GM03348 (cell line): ENCODE measurements at regions not wholly inside any gene's neighbourhood (a gene's known extent, or its start where the extent isn't known, plus 50 kb on each side); places are given as distances from the start of the nearest gene placed in this dataset.
"Not testable (repeated sequence)": the region's sequence is repeated elsewhere in the genome, so short reads cannot be mapped to it uniquely, and the experiment has no call there.

Experiments
- DNase-seq: peaks from one replicate; pipeline ENCODE4 v3.0.0; 2012; ENCODE audit warnings: low spot score

DNA sequence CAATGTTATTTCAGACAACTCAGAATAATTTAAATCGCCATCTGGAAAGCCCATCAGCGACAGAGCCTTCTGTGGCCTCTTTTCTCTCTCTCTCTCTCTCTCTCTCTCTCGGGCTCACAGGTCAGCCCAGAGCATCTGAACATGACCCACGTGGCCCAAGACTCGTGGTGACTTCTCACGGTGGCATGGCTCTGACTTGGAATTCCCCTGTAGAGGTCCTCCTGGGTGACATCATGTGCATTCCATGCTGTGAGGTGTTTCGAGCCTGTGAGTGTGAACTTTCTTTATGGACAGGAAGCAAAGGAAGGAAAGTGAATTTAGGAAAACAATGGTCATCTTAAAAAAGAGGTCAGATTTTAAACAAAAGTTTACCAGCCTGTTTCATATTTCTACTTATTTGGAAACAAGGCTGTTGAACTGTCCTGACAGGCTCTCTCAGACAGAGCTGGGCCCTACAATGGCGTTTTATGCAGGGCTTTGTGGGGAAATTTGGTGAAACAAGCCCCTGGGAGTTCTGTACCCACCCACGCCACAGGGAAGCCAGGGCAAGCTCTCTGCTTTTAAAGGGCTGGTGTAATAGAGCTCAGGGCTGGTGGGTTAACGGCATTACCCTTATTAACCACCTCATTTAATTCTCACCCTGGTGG is 359.7 kb upstream of the ZNF32 start:
- DNase-seq: no peak

DNA sequence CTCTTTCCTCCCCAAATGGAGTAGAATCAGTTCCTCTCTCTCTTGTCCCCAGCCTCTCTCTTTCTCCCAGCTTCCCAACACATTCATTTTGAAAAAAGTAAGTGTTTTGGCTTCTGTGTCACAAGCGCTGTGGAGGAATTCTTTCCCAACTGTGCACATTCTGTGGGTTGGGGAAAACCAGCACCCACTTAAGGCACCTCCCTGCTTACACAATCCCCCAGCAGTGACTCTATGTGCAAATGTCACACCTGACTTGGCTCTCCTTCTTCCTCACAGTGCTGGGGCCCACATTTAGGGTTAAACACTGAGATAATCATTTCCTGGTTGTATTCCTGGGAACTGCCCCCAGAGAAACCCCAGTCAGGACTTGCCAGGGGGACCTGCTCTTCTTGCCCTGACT is 358.1 kb upstream of the ZNF32 start:
- DNase-seq: no peak

DNA sequence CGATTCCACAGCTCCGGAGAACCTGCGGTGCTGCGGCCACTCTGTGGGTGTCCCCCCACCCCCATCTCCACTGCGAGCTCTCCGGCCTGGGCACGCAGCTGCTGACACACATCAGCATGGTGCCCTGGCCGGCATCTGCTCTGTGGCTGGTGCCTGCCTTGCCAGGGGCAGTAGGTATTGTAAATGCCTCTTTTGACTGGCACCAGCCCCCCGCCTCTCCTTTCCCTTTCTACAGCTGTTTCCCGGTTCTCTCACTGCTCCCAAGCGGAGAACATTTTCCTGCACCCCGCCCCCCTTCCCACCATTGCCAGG is 357.1 kb upstream of the ZNF32 start:
- no peak for DNase-seq

DNA sequence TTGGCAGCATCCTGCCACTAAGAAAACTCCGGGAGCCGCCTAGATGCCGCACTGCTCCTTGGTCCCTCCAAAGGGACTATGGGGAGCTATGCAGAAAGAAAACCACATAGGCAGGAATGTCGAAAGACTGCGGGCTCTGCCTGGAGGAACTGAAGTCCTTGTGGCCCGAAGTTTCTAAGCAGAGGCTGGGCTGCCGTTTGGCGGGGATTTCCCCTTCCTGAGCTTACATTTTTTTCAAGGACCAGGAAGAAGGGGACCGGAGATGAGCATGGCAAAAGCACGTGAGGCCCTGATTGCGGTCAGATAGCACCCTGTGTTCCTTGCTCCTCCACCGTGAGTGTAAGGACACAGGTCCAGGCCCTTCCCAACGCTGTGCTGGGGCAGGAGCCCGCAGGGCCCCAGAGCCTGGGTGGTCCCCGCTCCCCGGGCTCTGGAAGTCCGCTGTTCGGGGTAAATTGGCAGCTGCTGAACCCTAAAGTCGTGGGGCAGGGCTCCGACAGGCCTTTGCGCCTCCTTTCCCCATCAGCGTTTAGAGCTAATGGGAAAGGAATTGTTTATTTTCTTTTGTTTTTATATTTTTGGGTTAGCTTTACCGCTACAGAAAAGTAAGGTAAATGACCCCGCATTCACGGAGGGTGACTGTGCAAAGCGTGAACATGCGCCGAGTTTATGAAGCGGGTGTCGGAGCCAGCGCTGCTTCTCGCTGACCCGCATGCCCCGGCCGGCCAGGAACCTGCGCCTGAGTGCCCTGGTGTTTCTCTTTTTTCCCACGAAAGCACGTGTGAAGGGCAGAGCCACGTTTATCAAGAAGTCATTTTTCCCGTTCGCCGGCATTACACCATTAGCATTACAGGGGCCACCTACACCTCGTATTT is 356.5 kb upstream of the ZNF32 start:
- no peak for DNase-seq

DNA sequence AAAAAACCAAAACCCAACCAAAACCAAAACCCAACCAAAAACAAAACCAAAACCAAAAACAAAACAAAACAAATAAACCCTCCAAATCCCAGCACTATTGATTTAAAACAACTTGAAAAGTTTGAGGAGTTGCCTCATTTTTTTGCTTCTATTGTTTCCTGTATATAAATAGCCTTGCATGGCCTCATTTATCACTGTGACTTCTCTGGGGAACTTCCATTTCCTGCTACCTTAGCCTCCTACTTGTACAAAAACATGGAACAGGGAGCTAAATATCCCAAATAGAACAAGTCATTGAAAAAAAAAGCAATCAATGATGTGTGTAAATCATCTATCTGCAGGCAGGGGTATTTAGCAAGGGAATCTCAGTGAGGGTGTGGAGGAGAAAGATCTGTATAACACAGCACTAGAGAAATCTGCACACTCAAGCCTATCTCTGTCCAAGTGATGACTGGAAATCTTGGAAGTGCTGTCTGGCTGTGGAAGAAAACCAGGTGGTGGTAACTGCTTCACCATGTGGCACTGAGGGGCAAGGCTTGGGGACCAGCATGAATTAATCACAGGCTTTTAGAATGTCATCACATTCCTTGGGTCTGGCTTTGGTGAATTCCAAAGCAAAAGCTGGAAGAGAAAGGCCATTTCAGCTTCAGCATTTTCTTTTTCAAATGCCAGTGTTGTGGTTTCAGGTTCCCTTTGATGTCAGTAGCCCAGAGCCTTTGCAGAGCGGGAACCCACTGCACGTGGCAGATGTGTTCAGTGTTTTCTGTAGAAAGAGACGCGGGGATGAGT is 349.5 kb upstream of the ZNF32 start:
- peak; percentile 75 for DNase-seq

DNA sequence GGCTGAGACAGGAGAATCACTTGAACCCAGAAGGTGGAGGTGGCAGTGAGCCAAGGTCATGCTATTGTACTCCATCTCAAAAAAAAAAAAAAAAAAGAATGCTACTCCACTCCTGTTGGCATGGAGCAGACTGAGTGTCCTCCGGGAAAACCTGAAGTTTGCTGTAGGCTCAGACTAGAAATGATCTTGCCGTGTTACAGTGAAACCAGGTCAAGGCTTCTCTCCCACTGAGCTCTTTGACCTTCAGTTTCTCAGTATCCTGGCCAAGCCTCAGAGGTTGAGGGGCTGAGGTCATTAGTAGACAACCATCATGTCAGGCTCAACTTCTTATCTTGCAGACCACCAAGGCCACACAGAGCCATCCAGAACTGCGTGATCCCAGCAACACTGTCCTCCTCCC is 348.6 kb upstream of the ZNF32 start:
- no peak for DNase-seq

DNA sequence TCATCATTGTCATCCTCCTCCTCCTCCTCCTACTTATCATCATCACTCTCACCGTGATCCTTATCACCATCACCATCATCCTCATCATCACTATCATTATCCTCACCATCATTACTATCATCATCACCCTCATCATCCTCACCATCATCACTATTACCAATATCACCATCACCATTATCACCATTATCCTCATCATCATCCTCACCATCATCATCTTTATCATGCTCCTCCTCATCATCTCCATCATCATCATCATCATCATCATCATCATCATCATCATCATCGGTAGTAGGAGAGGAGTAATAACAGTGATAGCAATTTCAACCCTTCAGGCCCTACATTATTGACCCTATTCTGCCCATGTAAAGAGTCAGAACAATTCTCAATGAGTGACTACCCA is 345.9 kb upstream of the ZNF32 start:
- no peak for DNase-seq

DNA sequence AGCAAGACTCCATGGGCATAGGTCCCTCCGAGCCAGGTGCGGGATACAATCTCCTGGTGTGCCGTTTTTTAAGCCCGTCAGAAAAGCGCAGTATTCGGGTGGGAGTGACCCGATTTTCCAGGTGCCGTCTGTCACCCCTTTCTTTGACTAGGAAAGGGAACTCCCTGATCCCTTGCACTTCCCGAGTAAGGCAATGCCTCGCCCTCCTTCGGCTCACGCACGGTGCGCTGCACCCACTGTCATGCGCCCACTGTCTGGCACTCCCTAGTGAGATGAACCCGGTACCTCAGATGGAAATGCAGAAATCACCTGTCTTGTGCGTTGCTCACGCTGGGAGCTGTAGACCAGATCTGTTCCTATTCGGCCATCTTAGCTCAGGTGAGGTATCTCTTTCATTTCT is 344.1 kb upstream of the ZNF32 start:
- DNase-seq: not testable (repeated sequence)

DNA sequence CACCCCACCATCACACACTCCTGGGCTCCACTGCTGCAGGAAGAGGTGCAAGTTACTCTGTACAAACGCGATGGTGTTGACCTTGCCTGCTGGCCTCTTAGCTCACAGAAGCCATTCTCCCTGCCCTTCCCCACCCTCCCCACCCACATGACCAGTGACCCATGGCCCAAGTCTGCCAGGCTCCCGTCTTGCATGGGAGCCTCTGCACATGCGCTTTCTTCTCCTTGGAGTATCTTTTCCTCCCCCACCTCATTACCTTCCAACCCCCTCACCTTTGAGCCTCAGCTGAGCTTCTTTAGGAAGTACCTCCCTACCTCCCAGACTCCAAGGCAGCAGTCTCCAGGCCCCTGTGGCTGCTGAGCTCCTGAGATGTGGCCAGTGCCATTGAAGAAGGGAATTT is 337.7 kb upstream of the ZNF32 start:
- no peak for DNase-seq

DNA sequence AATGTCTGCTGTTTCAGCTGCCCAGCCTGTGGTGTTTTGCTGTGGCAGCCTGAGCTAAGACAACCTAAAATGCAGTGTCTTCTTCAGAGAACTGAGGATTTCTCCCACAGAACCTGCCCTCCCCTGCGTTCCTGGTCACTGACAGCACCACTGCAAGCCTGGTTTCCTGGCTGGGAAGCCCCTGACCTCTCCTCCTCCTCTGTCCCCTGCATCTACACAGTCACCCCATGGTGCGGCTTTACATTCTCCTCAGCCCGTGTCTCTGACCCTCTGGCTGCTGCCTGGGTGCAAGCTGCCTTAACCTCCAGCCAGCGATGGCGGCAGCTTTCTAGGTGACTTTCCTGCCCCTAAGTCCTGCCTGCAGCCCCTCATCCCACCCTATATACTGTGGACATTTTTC is 337.3 kb upstream of the ZNF32 start:
- no peak for DNase-seq

DNA sequence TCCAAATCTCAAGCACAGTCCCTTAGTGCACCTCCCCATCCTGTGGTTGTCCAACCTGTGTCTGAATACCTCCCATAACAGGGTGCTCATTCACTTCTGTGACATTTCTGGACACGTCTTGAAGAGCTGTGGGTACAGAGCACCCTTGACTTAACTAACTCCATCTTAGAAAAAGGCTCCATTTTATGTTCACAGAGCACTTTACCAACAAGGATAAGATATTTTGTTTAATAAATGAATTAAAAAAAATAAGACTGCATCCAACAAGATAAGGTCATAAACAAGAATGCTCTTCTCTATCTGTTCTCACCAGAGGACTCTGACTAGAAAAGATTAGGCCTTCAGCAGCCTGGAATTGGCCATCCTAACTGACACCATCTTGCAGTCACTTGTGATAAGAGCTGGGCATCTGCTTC is 335.2 kb upstream of the ZNF32 start:
- DNase-seq: no peak

DNA sequence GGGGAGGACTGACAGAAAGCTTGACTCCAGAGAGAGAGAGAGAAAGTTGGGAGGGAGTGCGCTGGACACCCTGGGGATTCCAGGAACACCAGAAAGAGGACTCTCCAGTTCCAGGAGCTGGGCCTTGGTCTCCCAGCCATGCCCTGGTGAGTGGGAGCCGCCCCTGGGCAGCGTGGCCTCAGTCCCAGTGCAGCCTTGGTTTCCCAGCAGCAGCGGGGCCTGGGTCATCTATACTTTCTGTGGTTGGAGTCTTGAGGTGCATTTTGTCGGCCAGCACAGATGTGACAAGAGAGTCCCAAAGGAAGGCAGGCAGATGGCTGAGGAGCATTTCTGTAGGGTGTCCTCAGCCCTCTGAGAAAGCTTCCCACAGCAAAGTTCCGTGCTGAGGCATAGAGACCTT is 334.7 kb upstream of the ZNF32 start:
- DNase-seq: no peak

DNA sequence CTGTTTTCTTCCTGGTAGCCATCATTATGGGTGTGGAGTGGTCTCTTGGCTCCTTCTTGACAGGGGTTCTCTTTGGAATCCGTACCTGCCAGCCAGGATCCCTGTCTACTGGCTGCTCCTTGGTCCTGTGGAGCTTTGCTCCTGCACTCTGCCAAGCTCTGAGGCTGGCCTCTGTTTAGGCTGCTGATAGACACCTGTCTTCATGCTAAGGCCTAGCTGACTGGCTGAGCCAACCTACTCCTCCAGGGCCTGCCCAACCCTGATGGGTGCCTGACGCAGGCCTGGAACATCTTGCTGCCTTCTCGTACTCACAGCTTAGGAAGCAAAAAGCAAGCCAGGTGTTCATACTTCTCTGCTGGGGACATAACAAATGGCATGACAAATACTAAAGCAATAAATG is 333.6 kb upstream of the ZNF32 start:
- DNase-seq: no peak

DNA sequence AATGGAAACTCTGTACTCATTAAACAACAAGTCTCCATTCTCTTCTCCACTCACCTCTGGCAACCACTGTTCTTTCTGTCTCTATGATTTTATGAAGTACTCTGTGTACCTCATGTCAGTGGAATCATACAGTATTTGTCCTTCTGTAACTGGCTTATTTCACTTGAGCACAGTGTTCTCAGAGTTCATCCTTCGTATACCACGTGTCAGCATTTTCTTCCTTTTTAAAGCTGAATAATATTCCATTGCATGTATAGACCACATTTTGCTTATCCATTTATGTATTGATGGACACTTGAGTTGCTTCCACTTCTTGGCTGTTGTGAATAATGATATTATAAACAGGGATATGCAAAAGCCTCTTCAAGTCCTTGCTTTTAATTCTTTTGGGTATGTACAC is 333.0 kb upstream of the ZNF32 start:
- no peak for DNase-seq

DNA sequence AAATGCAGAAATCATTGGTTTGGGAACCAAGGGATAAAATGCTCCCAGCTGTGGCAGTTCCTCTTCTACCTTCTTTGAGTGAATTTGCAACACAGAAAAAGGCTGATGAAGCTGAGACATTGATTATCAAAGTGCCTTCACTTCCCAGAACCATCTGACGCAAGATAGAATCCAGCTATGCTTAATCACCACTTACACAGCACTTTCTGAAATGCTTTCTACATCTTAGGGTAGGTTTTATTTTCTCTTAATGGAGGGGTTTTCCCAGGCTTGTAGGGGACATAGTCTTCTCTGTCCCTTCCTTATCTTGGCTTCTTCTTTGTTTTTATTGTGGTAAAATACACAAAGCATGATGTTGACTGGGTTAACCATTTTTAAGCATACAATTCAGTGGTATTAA is 332.6 kb upstream of the ZNF32 start:
- peak; percentile 22 for DNase-seq

DNA sequence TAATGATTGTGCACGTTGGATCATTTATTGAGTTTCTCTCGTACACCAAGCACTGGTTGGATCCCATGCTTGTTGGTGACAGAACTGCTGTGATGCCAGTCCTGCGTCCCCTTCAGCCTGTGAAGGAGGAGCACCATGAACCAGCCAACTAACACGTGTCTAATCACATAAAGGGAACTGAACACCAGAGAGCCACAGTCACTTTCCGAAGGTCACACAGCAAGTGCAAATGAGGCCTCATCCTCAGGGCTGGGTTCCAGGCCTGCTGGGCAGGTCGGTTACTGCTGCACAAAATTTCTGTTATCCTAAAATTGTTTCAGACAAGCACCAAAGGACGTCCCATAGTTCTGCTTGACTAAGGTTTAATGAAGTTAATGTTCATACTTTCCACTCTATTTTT is 332.0 kb upstream of the ZNF32 start:
- no peak for DNase-seq

DNA sequence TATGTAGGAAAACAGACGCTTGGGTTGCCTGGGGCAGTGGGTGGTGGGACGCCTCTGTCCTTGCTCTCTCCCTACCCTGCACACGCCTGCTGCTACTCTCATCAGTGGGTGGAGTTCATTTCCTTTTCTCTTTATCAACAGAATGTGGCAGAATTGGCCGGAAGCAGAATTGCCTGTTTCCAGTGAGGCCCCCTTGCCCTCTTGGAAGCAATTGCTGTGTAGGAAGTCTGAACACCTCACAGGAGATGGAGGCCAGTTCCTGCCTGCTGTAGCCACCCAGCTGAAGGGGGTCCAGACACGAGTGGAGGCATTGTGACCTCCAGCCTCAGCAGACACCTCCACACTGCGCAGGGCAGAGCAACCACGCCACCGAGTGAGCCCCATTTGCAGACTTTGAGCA is 331.6 kb upstream of the ZNF32 start:
- no peak for DNase-seq

DNA sequence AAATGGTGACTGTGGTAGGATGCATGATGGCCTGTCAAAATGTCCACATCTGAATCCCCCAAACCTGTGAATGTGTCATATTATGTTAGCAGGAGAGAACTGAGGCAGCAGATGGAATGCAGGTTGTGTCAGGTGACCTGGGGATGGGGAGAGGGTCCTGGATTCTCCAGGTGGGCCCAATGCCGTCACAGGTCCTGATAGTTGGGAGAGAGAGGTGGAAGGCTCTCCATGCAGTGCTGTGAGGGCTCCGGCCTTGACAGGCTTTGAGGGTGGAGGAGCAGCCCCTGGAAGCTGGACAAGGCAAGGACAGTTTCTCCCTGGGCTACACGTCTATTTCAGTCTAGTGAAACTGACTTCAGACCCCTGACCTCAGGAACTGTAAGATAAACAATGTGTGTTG is 330.9 kb upstream of the ZNF32 start:
- no peak for DNase-seq

DNA sequence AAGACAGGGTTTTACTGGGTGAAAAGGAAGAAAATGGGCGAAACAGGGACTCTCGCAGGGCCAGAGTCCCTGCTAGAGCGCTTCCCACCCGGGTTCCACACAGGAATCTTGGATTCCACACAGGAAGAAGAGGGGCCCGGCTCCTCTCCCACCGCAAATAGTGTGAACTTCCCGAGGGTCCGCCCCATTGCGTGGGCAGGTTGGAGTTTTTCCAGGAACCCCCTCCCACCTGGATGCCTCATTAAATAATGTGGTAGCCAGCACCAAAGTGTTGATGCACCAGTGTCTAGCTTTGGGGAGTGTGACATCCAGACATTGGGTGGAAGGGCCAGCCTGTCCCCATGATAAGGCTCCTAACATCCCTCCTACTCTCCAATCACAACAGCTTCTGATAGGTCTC is 330.3 kb upstream of the ZNF32 start:
- no peak for DNase-seq

DNA sequence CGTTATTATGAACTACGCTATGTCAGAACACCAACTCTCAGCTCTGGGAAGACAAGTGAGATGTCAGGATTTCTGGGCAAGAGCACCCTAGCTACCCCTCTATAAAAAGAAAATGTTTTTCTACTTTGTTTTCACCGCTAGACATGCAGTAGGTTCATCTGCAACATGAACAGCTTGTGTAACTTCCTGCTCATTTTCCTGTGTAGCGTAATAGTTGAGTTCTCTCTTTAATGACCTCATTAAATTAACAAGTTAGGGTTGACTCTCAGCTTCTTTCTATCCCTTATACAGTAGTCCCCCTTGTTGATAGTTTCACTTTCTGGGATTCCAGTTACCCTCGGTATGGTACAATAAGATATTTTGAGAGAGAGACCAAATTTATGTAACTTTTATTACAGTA is 329.4 kb upstream of the ZNF32 start:
- no peak for DNase-seq

DNA sequence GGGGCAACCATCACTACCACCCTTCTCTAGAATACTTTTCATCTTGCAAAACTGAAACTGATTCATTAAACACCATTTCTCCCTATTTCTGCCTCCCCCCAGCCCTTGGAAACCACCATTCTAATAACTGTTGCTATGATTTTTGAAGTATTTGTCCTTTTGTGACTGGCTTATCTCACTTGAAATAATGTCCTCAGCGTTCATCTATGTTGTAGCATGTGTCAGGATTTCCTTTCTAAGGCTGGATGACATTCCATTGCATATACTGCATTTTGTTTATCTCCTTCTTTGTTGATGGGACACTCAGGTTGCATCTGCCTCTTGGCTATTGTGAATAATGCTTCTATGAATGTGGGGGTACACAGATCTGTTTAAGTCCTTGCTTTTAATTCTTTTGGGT is 327.6 kb upstream of the ZNF32 start:
- DNase-seq: no peak

DNA sequence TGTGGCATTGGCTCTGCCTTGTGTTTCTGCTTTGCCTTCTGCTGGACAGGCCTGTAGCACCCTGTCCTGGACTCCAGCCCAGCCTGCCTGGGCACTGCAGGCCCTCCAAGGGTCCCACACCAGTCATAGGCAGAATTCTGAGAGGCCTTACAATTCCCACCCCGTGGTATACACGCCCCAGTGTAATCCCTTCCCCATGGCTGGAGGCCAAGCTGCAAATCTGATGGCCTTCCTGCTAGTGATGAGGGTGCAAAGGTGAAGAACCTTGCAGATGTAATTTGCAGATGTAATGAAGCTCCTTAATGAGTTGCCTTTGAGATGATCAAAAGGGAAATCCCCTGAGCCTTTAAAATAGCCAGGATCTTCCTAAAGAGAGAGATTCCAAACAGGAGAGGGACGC is 325.1 kb upstream of the ZNF32 start:
- DNase-seq: no peak

DNA sequence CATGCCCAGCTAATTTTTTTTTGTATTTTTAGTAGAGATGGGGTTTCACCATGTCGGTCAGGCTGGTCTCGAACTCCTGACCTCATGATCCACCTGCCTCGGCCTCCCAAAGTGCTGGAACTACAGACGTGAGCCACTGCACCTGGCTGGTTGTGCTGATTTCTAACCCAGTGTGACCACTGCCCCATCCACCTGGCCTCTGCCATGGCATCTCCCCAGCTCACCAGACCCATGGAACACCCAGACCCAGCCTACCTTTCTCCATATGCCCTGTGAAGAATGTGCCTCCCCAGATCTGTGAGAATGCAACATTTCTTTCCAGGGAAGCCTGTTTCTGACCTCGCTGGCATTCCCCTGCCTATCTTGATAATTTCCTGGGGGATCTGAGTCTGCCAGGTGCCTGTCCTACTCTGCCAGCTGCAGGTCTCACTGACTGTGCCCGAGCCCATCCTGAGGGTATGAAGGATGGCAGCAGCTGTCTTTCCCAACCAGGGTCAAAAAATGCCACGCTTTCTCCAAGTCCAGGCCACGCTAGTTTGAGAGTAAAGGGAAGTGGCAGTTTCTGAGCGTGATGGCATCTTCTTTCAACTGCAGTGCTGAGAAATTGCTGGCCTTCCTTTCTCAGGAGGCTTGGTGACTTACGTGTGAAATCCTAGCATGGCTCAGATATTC is 324.4 kb upstream of the ZNF32 start:
- DNase-seq: no peak
